ENCODE measurements at regions not wholly inside any gene's neighbourhood (a gene's known extent, or its start where the extent isn't known, plus 50 kb on each side); places are given as distances from the start of the nearest gene placed in this dataset.

GRCh38 chr14:97029800-97030199, 232.6 kb downstream of the VRK1 start:
- Histone ChIP-seq H3K79me1 (ENCODE audit: low read depth in 1 of 2, low read length in 2 of 2) (no peaks in the 10 kb centered on the region), H4K91ac (ENCODE audit: insufficient read depth, low read depth, low read length) (no peak overlapping the region), H4K20me1 (ENCODE audit: insufficient read depth, low read length) (no peaks in the 10 kb centered on the region), H3K14ac (replicated peaks; ENCODE audit: low read depth, low read length) (no peak overlapping the region), H2BK5ac (ENCODE audit: low read depth, low read length, poor library complexity, severe bottlenecking) (no peak overlapping the region), H2BK15ac (ENCODE audit: low read depth, low read length) (no peak overlapping the region), H3K9me3 (ENCODE audit: control insufficient read depth, insufficient read depth, low read length) (peaks cover 30% of the 10 kb centered on the region), H3K27me3 (ENCODE audit: control insufficient read depth, insufficient read depth, low read length) (no peaks in the 10 kb centered on the region), H3K4ac (ENCODE audit: low read depth, low read length) (no peak overlapping the region), H4K5ac (ENCODE audit: low read depth, low read length) (no peak overlapping the region), H3K23ac (ENCODE audit: low read depth, low read length) (no peak overlapping the region), H2AK5ac (ENCODE audit: low read depth, low read length) (no peak overlapping the region), H3K18ac (ENCODE audit: low read depth, low read length) (no peak overlapping the region), H2AK9ac (replicated peaks; ENCODE audit: low read depth, low read length, poor library complexity) (no peak overlapping the region), H3K56ac (ENCODE audit: extremely low read depth, insufficient read depth, low read length) (no peak overlapping the region), H3K4me2 (ENCODE audit: low read depth, low read length) (no peak overlapping the region), H4K8ac (ENCODE audit: low read depth in 2 of 2, low read length in 2 of 2) (no peak overlapping the region), H3K4me3 (ENCODE audit: insufficient read depth, low read depth, low read length) (no peak overlapping the region), H3K36me3 (ENCODE audit: control insufficient read depth, insufficient read depth, low read length) (no peaks in the 10 kb centered on the region), H3K9me1 (ENCODE audit: insufficient read depth, low read length) (no peaks in the 10 kb centered on the region), H2BK120ac (ENCODE audit: low read depth, low read length) (no peak overlapping the region), H3K27ac (ENCODE audit: insufficient read depth, low read length) (no peak overlapping the region), H2BK20ac (ENCODE audit: low read depth, low read length) (no peak overlapping the region), H2AFZ (replicated peaks; ENCODE audit: low read length, poor library complexity) (no peak overlapping the region), H3K4me1 (ENCODE audit: control insufficient read depth, insufficient read depth, low read length) (no peaks in the 10 kb centered on the region), H3K9ac (ENCODE audit: low read depth, low read length) (no peak overlapping the region)
- intact Hi-C loops (cut with micrococcal nuclease) (no loop called here), in situ Hi-C loops (cut with MboI; ENCODE audit: low sequenced_read_pairs) (no loop called here), dilution Hi-C loops (cut with HindIII; ENCODE audit: low sequenced_read_pairs, unreplicated experiment) (no loop called here)
- CTCF ChIA-PET = no interaction called here
- BruUV-seq (replicated peaks) = no TSS peak
- WGBS, 2 experiments (ENCODE audit: extremely low coverage in 2 of 2, insufficient read length in 1 of 2) = no CpG with 5 or more reads among the region's 2 CpGs
- DNase-seq (no peak), ATAC-seq (ENCODE audit: low read depth) (no peak)
- TF ChIP-seq NFE2L2 (IDR thresholded peaks at IDR 0.05; ENCODE audit: low read depth, low read length) (no peak), CTCF (conservative IDR thresholded peaks at IDR 0.05; ENCODE audit: low read depth, low read length) (no peak), USF2 (IDR thresholded peaks at IDR 0.05; ENCODE audit: low read depth, low read length) (no peak), CHD1 (IDR thresholded peaks at IDR 0.05; ENCODE audit: low read depth, low read length) (no peak), MXI1 (IDR thresholded peaks at IDR 0.05; ENCODE audit: borderline replicate concordance, low read depth, low read length) (no peak), RAD21 (IDR thresholded peaks at IDR 0.05; ENCODE audit: low read length) (no peak), POLR2A (IDR thresholded peaks at IDR 0.05; ENCODE audit: low read depth, low read length) (no peak), FOS (IDR thresholded peaks at IDR 0.05; ENCODE audit: low read depth, low read length) (no peak), SMC3 (IDR thresholded peaks at IDR 0.05; ENCODE audit: low read depth, low read length) (no peak), RCOR1 (IDR thresholded peaks at IDR 0.05; ENCODE audit: insufficient replicate concordance, low read length) (no peak), BHLHE40 (IDR thresholded peaks at IDR 0.05; ENCODE audit: low read depth, low read length) (no peak), MAFK (IDR thresholded peaks at IDR 0.05; ENCODE audit: low read depth, low read length) (no peak), MAZ (IDR thresholded peaks at IDR 0.05; ENCODE audit: borderline replicate concordance, low read depth, low read length) (no peak), CEBPB (IDR thresholded peaks at IDR 0.05; ENCODE audit: low read depth, low read length) (no peak), RFX5 (IDR thresholded peaks at IDR 0.05; ENCODE audit: low read depth, low read length) (no peak)
- TF ChIP-seq, protein P1, sequence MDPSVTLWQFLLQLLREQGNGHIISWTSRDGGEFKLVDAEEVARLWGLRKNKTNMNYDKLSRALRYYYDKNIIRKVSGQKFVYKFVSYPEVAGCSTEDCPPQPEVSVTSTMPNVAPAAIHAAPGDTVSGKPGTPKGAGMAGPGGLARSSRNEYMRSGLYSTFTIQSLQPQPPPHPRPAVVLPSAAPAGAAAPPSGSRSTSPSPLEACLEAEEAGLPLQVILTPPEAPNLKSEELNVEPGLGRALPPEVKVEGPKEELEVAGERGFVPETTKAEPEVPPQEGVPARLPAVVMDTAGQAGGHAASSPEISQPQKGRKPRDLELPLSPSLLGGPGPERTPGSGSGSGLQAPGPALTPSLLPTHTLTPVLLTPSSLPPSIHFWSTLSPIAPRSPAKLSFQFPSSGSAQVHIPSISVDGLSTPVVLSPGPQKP (IDR thresholded peaks at IDR 0.05; ENCODE audit: borderline replicate concordance, low read depth, low read length) = no peak
- POLR2A ChIA-PET (ENCODE audit: unreplicated experiment) = no interaction called here

All from IMR-90 (cell line).